H4 (cell line): ENCODE measurements at regions not wholly inside any gene's neighbourhood (a gene's known extent, or its start where the extent isn't known, plus 50 kb on each side); places are given as distances from the start of the nearest gene placed in this dataset.
"Not testable (repeated sequence)": the region's sequence is repeated elsewhere in the genome, so short reads cannot be mapped to it uniquely, and the experiment has no call there.

Experiments
- DNase-seq: peaks from one replicate; pipeline ENCODE4 v3.0.0-alpha.2; 2015; ENCODE audit warnings: low spot score

DNA sequence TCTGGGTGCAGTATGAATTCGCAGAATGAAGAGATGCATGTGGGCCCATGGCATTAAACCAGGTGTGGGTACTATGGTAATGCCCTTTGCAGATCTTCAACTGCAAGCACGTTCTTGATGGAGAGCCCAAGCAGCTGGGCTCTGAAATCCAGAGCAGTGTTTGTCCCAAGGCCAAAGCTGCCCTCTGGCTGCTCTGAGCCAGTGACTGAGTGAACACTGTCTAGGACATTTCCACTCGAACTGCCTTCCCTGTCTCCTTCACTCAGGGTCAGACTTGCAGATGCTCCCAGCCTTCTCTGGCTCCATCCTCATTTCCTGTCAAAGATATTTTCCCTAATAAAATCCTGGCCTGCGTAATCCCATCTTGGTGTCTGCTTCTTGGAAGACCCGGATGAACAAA lies 80.2 kb upstream of the GJB6 start:
- no peak for DNase-seq

DNA sequence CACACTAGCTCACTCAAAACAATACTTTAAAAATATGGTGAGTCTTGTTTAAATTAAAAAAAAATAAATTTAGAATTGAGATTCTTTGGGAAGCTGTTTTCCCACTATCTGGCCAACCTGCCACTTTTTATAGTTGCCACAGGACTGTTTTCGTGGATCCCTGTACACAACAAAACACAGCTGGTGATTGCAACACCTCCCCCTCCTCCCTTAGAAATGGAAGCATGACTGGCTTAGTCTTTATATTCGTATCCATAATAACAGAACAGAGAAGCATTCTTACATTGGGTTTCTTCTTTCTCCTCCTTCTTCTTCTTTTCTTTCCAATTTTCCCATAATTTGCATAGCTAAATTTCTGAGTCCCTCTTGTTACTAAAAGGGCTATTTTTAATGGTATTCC lies 79.5 kb upstream of the GJB6 start:
- DNase-seq: no peak

- no peak for DNase-seq
Measured at GRCh38 chr13:20311022-20311421, 78.9 kb upstream of the GJB6 start.

DNA sequence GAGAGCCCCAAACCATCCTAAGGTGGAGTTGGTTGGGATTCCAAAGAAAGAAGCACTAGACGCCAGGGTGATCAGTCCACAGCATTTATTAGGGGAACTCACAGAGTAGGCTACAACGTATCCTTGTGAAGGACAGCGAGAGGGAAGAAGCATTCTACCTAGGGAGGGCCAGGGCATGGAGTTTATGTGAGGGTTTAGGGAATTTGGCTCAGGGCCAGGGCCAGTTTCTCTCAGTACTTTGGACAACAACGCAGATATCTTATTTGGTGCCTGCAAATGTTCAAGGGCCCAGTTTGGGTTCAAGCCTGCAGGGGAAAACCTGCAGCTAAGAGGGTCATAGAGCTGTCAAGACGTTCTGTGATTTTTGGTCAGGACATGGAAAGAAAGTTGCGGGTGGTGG lies 73.9 kb upstream of the GJB6 start:
- DNase-seq: no peak

DNA sequence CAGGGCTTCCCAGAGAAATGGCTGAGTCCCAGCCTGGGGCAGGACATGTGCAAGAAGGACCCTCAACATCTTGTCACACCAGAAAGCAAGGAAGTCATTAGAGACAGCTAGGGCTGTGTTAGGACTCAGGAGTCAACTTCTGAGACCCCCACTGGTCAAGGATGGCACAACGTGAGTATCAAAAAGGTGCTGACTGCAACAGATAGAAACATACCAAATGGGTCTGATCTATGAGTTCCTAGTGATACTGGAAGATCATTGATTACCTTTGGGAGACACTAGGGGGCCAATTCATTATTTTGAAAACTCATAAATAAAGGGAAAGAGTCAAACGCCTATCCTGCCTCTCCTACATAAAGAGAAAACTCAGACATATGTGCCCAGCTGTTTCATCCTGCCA lies 73.5 kb upstream of the GJB6 start:
- no peak for DNase-seq

GRCh38 chr13:20304061-20304460 lies 71.9 kb upstream of the GJB6 start:
- DNase-seq: not testable (repeated sequence)

DNA sequence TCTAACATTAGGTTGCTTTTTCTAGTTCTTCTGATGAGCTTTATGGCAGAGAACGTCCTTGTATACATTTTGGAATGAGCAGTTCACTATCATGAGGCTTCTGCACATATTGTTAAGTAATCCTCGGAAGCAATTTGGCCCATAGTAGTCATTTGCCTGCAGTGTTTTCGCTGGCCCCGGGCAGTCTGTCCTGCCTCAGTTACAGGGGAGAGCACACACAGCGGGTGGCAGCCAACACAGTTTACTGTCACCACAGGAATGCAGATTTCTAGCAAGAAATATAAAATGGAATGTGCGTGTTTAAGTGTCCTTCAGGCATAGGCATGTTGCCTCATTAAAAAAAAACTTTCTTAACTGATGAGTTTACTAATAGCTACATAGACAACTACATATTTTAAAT lies 71.5 kb upstream of the GJB6 start:
- DNase-seq: no peak

- no peak for DNase-seq
Measured at GRCh38 chr13:20301403-20302071, 69.4 kb upstream of the GJB6 start.

- DNase-seq: no peak
Measured at GRCh38 chr13:20301015-20301402, 68.9 kb upstream of the GJB6 start.

DNA sequence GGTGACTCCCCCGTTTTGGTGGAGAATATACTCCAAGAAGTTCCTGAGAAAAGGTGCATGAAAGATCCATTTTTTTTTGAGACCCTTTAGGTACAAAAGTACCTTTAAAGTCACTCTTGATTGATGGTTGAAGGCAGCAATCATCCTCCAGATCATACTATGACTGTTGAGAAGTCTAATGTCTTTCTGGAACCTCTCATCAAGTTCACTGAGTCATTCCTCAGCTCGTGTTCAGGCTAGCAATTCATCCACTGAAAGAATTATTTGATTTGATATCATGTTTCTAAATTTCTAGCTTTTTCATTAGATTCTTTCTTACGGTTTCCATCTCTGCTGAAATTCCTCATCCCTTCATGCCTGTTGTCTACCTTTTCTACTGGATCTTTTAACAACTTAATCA lies 65.1 kb upstream of the GJB6 start:
- DNase-seq: no peak

- DNase-seq: no peak
Measured at GRCh38 chr13:20295956-20296355, 63.8 kb upstream of the GJB6 start.

DNA sequence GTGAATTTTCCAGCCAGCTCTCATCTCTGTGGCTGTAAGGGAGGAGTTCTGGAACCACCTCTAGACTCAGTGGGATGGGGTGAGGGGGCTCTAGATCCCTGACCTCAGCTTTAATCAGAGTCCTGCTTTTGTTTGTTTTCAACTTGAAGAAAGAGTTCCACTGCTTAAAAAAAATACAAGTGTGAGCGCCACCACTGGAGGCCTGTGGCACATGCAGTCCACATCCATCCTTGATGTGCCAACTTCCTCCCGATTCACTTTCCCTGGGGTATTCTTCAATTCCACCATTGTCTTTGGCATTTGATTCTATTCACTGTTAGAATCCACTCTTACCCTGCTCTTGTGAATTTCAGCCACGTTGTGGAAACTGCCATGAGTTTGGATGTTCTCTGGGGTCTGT lies 62.4 kb upstream of the GJB6 start:
- DNase-seq: no peak

DNA sequence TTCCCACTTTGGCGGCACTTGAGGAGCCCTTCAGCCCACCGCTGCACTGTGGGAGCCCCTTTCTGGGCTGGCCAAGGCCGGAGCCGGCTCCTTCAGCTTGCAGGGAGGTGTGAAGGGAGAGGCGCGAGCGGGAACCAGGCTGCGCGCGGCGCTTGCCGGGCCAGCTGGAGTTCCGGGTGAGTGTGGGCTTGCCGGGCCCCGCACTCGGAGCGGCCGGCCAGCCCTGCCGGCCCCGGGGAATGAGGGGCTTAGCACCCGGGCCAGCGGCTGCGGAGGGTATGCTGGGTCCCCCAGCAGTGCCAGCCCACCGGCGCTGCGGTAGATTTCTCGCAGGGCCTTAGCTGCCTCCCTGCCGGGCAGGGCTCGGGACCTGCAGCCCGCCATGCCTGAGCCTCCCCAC lies 60.2 kb upstream of the GJB6 start:
- not testable (repeated sequence) for DNase-seq

DNA sequence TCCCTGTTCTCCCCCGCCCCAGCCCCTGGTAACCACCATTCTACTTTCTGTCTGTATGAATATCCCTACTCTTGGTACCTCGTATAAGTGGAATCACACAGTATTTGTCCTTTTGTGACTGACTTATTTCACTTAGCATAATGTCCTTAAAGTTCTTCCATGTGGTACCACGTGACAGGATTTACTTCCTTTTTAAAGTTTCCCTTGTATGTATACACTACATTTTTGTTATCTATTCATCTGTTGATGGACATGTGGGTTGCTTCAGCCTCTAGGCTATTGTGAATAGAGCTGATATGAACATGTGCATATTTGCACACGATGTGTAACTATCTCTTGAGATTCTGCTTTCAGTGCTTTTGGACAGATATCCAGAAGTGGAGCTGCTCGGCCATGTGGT lies 59.6 kb upstream of the GJB6 start:
- no peak for DNase-seq

DNA sequence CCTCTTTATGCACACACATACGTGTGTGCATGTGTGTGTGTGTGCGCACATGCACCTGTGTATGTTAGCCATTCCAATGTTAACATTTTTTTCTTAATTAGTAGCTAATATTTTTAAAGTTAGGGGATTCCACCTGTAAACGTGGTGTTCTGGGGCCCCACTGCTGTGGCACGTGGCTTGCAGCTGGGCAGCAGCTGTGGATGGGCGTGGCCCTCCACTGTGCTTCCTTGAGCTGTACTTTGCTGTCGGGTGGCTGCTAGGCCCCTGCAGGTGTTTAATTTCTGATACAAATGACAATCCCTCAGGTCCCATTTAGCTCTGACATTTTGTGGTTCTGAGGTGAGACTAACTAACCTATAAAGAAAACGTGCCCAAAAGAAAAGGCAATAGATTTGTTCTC lies 58.9 kb upstream of the GJB6 start:
- DNase-seq: no peak

- no peak for DNase-seq
Measured at GRCh38 chr13:20288561-20288960, 56.4 kb upstream of the GJB6 start.

GRCh38 chr13:20287976-20288375 lies 55.9 kb upstream of the GJB6 start:
- no peak for DNase-seq

- DNase-seq: no peak
Measured at GRCh38 chr13:20285530-20285929, 53.4 kb upstream of the GJB6 start.
